Hematopoietic multipotent progenitor cell treated with erythropoietin and hydrocortisone succinate and interleukin-3 and kit ligand, for 15 days (in vitro differentiated cells): ENCODE measurements at regions not wholly inside any gene's neighbourhood (a gene's known extent, or its start where the extent isn't known, plus 50 kb on each side); places are given as distances from the start of the nearest gene placed in this dataset.

ENCODE experiments used
- DNase-seq: peaks from one replicate; pipeline ENCODE4 v3.0.0-alpha.2; 2015; ENCODE audit warnings: low spot score

GRCh38 chr9:109913461-109913810 lies 133.4 kb downstream of the PALM2AKAP2 start:
- DNase-seq = no peak

DNA sequence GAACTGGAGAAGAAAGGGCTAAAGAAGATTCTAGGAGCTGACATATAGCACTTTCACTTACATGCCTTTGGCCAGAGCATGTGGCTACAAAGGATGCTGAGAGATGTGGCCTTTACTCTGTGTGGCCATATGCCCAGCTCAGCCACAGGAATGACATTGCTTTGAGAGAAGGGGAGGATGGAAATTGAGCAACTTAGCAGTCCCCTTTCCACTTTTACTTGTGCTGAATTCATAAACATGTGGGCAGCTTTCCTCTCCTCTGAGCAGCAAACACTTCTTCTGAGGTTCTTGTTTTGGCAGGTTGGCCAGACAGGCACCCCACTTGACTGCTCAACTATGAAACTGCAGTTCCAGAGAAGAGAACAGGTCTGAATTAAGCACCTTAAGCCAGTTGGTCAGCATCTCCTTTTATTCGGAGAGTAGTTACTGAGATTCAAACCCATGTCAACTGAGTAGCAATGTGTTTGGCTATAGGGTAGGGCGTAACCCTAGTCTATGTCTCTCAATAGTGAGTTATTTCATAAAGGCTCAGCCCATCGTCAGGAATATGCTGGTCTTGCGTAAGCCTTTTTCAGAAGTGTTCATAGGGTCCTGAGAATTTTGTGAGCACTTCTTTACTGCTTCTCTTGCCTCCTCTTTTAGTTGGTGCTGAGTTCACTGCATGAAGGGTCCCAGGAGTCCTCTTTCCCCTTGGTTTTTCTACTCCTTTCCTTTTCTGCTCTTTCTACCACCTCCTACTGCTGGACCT lies 134.5 kb downstream of the PALM2AKAP2 start:
- no peak for DNase-seq

GRCh38 chr9:109916316-109916715 lies 136.3 kb downstream of the PALM2AKAP2 start:
- no peak for DNase-seq

GRCh38 chr9:109918339-109919163 lies 138.6 kb downstream of the PALM2AKAP2 start:
- DNase-seq = no peak

- no peak for DNase-seq
These were observed 139.9 kb downstream of the PALM2AKAP2 start for GRCh38 chr9:109919736-109920408.

DNA sequence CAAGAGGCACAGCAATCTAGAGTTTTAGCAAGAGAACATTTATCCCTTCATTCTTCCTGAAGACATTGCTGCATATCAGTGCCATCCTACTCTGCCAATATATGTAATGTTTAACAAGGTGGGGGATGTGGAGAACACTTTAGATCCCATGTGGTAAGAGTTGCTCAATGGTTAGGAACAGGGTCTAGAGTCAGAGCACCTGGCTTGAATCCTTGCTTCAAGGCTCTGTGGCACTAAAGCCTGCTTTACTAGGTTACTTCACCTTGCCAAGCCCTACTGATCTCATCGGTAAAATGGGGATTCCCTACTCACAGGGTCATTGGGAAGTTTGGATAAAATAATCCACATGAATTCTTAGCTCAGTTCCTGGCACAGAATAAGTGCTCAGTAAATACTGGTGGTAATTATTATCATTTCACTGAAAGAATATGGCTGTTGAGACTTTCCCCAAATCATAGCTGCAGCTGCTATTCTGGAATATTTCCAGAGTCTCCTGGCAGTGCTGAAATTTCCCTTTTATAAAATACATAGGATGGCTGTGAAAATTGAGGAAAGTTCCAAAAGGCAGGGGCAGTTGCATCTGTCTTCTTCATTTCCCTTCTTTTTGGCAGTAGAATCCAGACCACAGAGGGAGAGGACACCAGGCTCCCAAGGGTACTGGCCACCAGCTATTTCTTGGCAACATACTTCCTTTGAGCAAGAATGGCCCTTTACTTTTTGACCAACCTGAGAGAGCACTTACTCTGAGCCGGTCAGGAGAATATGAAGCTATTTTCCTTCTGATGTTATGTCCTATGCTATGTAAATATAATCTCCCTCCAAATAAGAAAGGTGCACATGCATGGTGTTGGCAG lies 142.8 kb downstream of the PALM2AKAP2 start:
- DNase-seq = no peak

- no peak for DNase-seq
These were observed 143.4 kb downstream of the PALM2AKAP2 start for GRCh38 chr9:109923471-109923760.

GRCh38 chr9:109923806-109924205 lies 143.8 kb downstream of the PALM2AKAP2 start:
- DNase-seq = no peak

- no peak for DNase-seq
These were observed 145.8 kb downstream of the PALM2AKAP2 start for GRCh38 chr9:109925799-109926198.

- no peak for DNase-seq
These were observed 146.4 kb downstream of the PALM2AKAP2 start for GRCh38 chr9:109926421-109926869.

DNA sequence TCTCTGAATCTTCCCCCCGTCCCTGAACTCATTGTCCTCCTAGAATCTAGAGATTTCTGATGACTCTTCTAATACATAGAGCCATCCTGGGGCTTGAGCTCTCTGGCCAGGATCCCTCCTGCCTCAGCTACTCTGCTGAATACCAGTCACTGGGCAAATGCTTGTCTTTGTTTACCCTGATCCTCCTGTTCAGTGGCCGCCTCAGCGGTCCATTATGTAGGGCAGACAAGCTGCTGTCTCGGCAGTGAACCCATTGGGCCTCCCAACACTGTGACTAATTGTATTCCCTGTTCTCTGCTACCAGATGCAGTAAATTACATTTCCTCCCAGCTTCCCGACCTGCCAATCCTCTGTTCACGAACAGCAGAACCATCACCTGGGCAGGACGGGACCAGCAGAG lies 151.6 kb downstream of the PALM2AKAP2 start:
- no peak for DNase-seq

GRCh38 chr9:109934136-109934856 lies 154.3 kb downstream of the PALM2AKAP2 start:
- no peak for DNase-seq

GRCh38 chr9:109934857-109935215 lies 154.8 kb downstream of the PALM2AKAP2 start:
- no peak for DNase-seq

DNA sequence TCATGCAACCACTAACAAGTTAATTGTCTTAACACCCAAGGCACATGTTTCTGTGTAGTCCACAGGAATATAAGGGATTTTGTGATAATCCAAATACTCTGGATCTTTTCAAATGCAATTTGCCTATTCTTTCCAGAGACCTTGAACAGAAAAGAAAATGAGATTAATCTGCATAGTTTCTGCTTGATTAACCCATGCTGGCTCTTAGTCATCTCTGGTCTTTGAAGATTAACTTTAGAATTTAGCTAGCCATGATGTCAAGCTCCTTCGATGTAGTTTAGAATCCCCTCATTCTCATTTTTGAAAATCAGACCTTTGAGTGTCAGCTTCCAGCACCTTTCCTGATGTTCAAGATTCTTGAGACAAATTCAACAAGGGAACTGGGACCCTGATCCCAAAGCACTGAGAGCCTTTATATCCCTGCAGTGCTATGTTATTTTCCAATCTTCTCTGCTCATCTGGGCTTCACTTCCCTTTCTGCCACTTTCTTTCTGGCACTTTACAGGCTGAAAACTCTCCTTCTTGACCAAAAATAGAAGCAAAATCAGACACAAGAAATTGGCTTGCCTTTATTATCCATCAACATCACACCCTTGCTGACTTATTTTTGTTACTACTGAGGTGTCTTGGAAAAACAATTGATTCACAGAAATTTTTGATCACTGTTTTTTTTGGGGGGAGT lies 155.5 kb downstream of the PALM2AKAP2 start:
- DNase-seq = no peak

- no peak for DNase-seq
These were observed 158.0 kb downstream of the PALM2AKAP2 start for GRCh38 chr9:109937861-109938453.

- no peak for DNase-seq
These were observed 159.8 kb downstream of the PALM2AKAP2 start for GRCh38 chr9:109939698-109940342.

DNA sequence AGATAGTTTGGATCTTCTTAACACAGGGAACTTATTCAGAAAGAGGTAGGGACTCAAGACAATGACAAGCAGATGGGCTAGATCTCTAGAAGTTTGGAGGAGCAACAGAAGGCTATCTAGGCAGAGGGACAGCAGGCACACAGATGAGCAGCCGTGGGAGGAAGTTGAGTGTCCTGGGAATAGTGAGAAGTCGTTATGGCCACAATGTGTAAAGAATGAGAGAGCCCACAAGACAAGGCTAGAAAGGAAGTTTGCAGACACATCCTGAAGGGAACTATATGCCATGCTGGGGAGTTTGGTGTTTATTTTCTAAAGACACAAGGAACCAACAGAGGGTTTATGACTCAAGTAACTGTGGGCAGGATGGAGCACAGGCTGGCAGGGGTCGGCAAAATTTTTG lies 160.6 kb downstream of the PALM2AKAP2 start:
- DNase-seq = no peak

DNA sequence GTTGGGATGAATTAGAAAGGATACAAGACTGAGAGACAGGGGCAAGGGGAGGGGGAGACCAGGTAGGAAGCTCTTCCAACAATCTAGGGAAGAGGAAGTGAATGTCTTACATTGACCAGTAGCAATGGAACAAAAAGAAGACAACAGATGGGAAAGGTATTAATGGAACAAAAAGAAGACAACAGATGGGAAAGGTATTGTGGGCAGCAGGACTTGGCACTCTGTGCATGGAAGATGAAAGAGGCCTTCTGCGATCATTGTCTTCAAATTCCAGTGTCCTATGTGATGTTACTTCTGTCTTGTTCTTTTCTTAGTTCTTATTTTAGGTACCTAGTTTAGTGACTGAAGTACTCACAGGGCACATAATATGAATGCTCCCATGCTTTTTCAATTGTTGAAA lies 161.8 kb downstream of the PALM2AKAP2 start:
- no peak for DNase-seq

DNA sequence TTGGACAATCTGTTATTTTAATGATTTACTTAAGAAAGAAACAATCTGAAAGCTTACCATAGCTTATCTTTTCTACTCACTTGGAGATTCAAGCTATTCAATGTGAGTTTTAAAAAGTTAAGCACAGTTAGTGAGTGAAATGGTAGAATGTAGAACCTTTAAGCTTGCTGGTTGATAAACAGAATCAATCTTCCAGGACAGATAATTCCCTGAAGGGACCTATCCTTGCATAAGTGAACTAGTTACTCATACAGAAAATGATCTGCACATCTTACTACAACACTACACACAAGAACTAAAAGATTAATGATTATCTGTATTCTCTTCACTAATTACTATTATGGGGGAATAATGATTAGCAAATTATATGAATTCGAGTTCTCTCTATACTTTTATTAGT lies 165.6 kb downstream of the PALM2AKAP2 start:
- DNase-seq = no peak

DNA sequence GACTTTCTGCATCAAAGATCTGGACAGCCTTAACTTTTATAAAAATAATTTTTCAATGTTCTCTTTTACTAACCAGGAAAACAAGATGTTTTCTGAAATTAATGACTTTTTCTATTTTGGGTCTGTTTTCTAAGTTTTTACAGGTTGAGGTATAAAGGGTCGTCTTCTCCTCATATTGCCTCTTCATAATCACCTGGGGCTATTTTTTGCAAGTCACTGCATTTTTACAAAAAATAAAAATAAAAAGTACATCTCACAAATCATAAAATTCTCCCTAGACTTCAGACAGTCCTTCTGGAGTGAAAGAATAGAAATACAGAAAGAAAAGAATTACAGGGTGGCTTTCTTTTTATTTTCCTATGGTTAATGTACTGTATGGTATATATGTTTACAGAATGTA lies 168.5 kb downstream of the PALM2AKAP2 start:
- DNase-seq = no peak
